AG09309 (cell line): ENCODE measurements at regions not wholly inside any gene's neighbourhood (a gene's known extent, or its start where the extent isn't known, plus 50 kb on each side); places are given as distances from the start of the nearest gene placed in this dataset.

Experiments
- DNase-seq: peaks from one replicate; pipeline ENCODE4 v3.0.0-alpha.2; 2010; ENCODE audit warnings: low read depth
- H3K4me3 ChIP-seq: 2 replicates; pipeline ENCODE4 v1.5.1; 2011; ENCODE audit warnings: mild to moderate bottlenecking, low read depth, low read length, moderate library complexity; ENCODE audit not compliant: control insufficient read depth
- CTCF ChIP-seq: IDR thresholded peaks from 2 replicates; pipeline ENCODE4 v1.5.1; 2011; ENCODE audit warnings: mild to moderate bottlenecking, low read depth, low read length, inconsistent platforms; ENCODE audit not compliant: insufficient read depth, control insufficient read depth; ENCODE audit errors: missing control alignments

- no peak for TF ChIP-seq CTCF
- DNase-seq: no peak
Measured at GRCh38 chr11:86184728-86185380, 59.7 kb upstream of the EED start.

GRCh38 chr11:86183694-86184093 is 60.9 kb upstream of the EED start:
- DNase-seq: no peak
- TF ChIP-seq CTCF: no peak
- H3K4me3 ChIP-seq: no peak overlapping the region

More at GRCh38 chr11:86184728-86185380, 59.7 kb upstream of the EED start:
- H3K4me3 ChIP-seq: no peak overlapping the region

GRCh38 chr11:86182976-86183584 is 61.5 kb upstream of the EED start:
- no peak overlapping the region for H3K4me3 ChIP-seq
- DNase-seq: no peak
- TF ChIP-seq CTCF: no peak

- DNase-seq: no peak
- no peak overlapping the region for H3K4me3 ChIP-seq
- TF ChIP-seq CTCF: no peak
Measured at GRCh38 chr11:86181379-86181778, 63.2 kb upstream of the EED start.

- H3K4me3 ChIP-seq: no peak overlapping the region
- DNase-seq: no peak
- TF ChIP-seq CTCF: no peak
Measured at GRCh38 chr11:86180851-86181250, 63.7 kb upstream of the EED start.

GRCh38 chr11:86180423-86180822 is 64.1 kb upstream of the EED start:
- no peak for DNase-seq
- no peak overlapping the region for H3K4me3 ChIP-seq
- no peak for TF ChIP-seq CTCF
